T1000 (cell line): ENCODE measurements at regions not wholly inside any gene's neighbourhood (a gene's known extent, or its start where the extent isn't known, plus 50 kb on each side); places are given as distances from the start of the nearest gene placed in this dataset.

Source experiments
- DNase-seq: peaks from one replicate; lab custom pipeline; 2025; ENCODE audit warnings: mixed read lengths; lab: John Stamatoyannopoulos, UW

- DNase-seq: no peak
These were observed 75.0 kb upstream of the SPATA12 start for GRCh38 chr3:56985460-56985859.

- no peak for DNase-seq
These were observed 77.0 kb upstream of the SPATA12 start for GRCh38 chr3:56983427-56983826.

DNA sequence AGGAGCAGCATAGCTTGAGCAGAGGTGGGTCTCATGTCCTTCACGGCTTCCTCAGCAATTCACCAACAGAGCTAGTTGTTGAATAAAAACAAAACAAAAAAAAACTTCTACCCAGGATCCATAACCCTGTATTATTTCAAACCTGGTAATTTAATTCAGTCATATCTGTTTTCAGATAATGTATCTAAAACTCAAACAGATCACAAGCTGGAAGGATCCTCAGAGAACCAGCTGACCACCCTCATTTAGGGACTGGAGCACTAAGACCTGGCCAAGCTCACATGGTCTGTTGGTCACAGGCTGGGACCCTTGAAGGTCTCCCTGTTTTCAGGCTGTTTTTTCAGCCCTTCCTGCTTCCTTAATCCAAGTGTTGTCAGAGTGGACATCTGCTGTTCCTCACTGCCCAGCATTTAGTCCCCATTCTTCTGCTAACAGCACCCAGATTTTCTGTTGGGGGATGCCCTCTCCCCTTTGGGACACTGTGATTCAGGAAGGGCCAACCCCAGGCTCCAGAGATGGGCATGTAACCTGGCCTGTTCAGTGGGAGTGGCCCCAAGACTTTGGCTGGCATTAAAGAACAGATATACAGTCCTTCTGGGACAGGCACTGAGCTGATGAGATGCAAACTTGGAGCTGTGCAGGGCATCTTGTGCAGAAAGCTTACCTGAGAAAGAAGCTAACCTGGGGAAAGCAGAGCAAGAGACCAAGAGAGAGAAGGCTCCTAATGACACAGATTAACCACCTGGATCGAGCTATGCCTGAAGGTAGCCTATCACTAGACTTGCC lies 78.8 kb upstream of the SPATA12 start:
- DNase-seq: no peak

DNA sequence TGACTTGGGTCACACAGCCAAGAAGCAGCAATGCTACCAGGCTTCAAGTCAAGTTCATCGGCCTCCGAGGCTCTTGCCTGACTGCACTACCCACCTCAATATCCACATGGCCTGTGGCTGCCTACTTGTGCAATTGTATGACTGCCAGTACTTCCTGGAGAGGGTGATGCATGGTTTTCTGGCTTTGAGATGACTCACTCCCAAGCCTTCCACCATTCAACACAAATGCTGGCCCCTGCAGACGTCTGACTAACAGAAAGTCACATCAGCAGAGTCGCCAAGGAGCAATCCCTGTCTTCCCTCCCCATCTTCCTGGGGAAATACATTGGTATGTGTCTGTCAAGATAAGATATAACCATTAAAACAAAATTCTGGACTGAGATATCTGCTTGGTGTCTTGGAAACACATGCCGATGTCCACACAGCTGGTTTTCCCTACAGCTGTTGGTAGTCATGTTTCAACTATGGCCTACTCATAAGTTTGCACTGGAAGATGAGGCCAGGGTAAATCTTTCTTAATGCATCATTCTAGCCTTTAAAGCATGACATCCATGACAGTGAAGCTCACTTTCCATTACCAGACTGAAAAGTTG lies 79.6 kb upstream of the SPATA12 start:
- DNase-seq: peak; percentile 81

- DNase-seq: no peak
These were observed 80.2 kb upstream of the SPATA12 start for GRCh38 chr3:56980243-56980642.

DNA sequence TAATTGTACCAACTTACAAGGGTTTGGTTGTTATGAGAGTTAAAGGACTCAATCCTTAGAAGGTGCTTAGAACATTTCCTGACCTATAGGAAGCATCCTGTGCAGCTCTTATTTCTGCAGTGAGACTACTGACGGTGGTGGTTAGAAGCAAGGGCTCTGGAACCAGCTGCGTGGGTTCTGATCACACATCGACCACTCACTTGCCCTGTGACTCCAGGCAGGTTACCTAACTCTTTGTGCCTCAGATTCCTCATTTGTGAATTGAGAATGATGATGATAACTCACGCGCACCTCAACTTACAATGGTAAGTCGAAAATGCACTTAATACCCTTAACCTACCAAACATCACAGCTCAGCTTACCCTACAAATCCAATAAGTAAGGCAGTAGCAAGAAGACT lies 80.7 kb upstream of the SPATA12 start:
- no peak for DNase-seq

DNA sequence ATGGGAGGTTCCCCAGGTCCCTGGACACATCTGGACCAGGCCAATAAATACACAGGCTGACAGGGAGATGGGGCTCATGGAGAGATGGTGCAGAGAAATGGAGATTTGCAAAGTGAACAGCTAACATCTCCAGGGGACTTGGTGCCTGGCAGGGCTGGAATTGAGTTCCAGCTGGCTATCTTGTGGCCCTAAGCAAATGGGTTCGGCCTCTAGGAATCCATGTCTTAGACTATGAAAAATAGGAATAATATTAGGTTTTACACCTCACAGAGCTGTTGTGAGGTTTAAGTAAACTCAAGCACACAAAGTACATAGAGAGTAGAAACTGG lies 82.9 kb upstream of the SPATA12 start:
- DNase-seq: no peak

DNA sequence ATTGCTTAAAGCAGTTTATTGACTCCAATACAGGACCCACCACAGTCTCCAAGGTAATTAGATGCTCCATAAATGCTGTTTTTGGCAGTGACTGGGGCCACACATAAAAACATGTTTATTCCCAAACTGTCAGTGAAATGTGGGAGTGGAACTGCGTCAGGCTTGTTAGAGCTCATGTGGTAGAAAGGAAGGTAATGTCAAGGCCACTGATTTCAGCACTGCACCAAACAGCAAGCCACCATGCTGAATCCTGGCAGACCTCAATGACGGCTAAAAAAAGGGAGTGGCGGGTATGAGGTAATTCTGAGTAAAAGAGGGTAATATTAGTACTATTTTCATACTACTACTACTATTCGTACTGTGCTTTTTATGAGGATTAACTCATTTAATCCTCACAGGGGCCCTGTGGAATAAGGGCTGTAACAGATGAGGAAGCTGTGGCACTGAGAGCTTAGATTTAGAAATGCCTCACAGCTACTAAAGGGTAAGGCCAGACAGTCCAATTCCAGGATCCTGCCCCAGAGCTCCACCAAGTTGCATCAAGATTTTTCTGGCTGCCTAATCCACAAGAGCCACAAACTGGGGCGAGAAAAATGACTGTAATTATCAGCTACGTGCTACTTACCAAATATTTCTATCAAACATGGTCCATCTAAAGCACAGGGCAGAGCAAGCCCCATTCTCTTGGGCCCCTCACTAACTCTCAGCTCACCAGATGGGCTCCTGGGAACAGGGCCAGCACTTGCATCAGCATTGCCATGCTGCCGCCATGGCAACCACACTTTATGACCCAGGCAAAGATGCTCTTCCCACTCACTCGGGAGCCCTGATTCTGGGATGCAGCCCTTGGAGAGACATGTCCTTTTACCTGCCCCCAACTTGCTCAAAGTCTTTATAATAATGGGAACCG lies 83.6 kb upstream of the SPATA12 start:
- DNase-seq: peak; percentile 38

DNA sequence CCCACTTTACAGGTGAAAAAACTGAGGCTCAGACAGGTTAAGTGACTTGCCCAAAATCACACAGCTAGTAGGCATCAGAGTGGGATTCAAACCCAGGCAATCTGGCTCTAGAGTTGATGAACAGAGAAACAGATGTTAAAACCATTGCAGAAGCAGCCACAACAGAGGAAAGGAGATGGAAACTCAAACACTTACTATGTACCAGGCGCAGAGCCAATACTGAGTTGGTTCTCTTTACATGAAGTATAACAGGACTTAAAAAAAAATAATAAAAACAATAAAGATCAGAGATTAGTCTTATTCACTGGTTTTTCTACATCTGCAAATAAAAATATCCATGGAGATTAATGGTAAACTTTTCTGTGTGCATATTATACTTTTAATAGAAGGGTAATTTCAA lies 84.9 kb upstream of the SPATA12 start:
- no peak for DNase-seq

DNA sequence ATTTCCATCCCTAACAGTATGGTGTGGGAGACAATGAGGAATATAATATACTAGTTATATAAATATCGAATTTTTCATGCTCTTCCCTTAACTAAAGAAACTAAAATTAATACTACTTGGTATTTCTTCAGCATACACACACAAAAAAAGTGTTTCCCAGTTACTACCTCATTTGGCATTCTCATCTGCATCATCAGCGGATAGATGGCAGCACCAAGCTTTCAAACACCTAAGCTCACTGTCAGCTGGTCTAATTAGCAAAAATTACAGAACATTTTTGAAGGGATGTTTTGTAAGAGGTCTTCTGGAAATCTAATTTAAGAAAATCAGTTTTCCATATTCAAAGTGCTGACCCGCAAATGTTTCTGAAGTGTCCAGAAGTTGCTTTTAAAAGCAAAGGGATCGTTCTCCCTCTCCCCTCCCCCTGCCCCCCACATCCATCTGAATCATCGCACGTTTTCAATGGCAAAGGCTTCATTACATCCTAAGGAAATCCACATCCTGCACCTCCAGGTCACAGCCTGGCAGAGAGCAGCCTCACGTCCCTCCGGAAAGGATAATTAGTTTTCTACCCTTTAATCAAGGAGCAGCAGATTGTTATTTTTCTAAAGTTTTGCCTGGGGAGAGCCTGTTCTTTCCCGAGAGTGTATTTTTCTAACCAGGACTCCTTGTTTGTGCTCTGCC lies 86.1 kb upstream of the SPATA12 start:
- no peak for DNase-seq

- no peak for DNase-seq
These were observed 88.6 kb upstream of the SPATA12 start for GRCh38 chr3:56971816-56972215.

GRCh38 chr3:56971261-56971660 lies 89.2 kb upstream of the SPATA12 start:
- DNase-seq: no peak

GRCh38 chr3:56970461-56970879 lies 90.0 kb upstream of the SPATA12 start:
- no peak for DNase-seq

- no peak for DNase-seq
These were observed 90.6 kb upstream of the SPATA12 start for GRCh38 chr3:56969851-56970250.

- DNase-seq: no peak
These were observed 94.0 kb upstream of the SPATA12 start for GRCh38 chr3:56966509-56966908.

DNA sequence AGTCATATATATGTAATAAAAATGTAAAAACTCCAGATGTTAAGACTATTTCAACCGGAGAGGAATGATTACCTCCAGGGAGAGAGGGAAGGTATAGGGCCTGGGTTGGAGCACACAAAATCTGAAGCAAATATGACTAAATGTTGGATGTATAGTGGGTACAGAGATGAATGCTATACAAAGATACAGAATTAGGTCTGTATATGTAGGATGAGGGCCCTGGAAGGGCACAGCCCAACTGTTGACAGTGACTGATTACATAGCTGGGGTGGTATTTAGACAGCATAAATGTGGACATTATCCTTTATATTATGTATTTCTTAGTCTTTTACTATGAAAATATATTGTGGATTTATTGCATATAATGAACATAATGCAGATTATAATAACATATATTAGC lies 94.4 kb upstream of the SPATA12 start:
- no peak for DNase-seq

GRCh38 chr3:56962922-56963321 lies 97.5 kb upstream of the SPATA12 start:
- no peak for DNase-seq

GRCh38 chr3:56962206-56962605 lies 98.3 kb upstream of the SPATA12 start:
- DNase-seq: no peak

GRCh38 chr3:56960234-56960917 lies 100.1 kb upstream of the SPATA12 start:
- no peak for DNase-seq

GRCh38 chr3:56958879-56959278 lies 101.6 kb upstream of the SPATA12 start:
- no peak for DNase-seq

DNA sequence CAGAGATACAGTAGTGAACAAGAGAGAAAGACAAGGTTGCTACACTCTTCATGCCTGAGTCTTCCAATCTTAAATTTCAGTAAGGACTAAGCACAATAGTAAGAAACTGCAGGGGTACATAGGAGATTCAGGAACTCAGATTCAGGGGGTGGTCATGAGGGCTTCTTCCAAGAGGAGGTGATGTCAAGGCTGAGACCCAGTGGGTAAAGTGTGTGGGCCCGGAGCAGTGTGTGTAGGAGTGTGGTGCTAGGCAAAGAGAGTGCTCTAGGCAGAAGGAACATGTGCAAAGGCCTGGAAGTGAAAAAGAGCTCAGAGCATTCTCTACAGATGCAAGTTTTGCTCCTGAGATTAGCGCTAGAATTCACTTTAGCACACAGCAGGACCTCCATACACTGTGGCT lies 102.9 kb upstream of the SPATA12 start:
- DNase-seq: no peak

DNA sequence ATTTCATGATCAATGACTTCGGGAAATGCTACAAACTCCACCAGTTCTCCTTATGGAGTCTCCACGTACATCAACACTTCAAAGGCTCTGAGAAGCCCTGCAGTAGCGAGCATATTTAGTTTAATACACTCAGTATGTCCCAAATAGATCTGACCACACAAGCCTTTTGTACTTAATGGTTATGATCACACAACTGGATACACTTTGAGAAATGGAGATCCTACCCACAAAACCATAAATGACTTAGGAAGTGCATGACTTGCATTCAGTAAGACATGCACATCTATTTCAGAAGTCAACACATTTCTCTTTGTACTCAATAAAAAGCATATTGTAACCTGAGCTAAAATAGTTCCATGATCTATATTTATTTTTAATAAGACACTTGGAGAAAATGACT lies 103.6 kb upstream of the SPATA12 start:
- no peak for DNase-seq
